ENCODE measurements at regions not wholly inside any gene's neighbourhood (a gene's known extent, or its start where the extent isn't known, plus 50 kb on each side); places are given as distances from the start of the nearest gene placed in this dataset.
A peak's percentile ranks its signal among the peaks of the same experiment; 100 is the strongest.

DNA sequence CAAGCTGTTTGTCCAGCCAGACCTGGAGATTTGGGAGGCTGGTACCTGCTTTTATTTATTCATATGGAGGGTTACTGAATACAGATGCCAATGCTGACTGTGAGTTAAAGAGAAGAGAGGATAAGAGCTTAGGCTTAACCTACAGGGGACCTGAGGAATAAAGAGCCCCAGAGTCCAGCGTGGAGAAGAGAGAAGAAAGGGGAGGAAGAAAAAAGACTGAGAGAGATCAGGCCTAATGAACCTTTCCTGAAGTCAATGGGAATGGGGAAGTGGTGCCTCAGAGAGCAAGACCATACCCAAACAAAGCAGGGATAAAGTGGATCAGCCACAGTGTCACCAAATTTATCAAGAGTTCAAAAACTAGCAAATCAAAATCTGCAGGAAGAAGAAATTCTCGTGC, 348.6 kb upstream of the KCNH7 start:
- Mint-ChIP-seq H3K27ac (ENCODE audit: low read depth, unreplicated experiment) (peak overlapping the region; percentile 50), H3K9me3 (ENCODE audit: unreplicated experiment) (no peaks in the 10 kb centered on the region), H3K4me1 (ENCODE audit: insufficient read depth, unreplicated experiment) (peaks cover 8% of the 10 kb centered on the region), H3K4me3 (ENCODE audit: unreplicated experiment) (no peak overlapping the region), H3K27me3 (ENCODE audit: insufficient read depth, unreplicated experiment) (no peaks in the 10 kb centered on the region), H3K36me3 (ENCODE audit: insufficient read depth, unreplicated experiment) (no peaks in the 10 kb centered on the region)
- CTCF ChIA-PET, result interaction anchor here (0.7 to 2.2 kb wide), 2 partner anchors 18 to 36 kb away, joined by 3 to 10 read pairs; no protein-coding TSS in a partner anchor
- no peak for DNase-seq (ENCODE audit: unreplicated experiment)
- POLR2A ChIA-PET, result no interaction called here
- TF ChIP-seq, protein P1, sequence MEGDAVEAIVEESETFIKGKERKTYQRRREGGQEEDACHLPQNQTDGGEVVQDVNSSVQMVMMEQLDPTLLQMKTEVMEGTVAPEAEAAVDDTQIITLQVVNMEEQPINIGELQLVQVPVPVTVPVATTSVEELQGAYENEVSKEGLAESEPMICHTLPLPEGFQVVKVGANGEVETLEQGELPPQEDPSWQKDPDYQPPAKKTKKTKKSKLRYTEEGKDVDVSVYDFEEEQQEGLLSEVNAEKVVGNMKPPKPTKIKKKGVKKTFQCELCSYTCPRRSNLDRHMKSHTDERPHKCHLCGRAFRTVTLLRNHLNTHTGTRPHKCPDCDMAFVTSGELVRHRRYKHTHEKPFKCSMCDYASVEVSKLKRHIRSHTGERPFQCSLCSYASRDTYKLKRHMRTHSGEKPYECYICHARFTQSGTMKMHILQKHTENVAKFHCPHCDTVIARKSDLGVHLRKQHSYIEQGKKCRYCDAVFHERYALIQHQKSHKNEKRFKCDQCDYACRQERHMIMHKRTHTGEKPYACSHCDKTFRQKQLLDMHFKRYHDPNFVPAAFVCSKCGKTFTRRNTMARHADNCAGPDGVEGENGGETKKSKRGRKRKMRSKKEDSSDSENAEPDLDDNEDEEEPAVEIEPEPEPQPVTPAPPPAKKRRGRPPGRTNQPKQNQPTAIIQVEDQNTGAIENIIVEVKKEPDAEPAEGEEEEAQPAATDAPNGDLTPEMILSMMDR (IDR thresholded peaks at IDR 0.05; ENCODE audit: unreplicated experiment), result no peak
- intact Hi-C loops (cut with micrococcal nuclease), result no loop called here
- BruUV-seq (replicated peaks), result no TSS peak

DNA sequence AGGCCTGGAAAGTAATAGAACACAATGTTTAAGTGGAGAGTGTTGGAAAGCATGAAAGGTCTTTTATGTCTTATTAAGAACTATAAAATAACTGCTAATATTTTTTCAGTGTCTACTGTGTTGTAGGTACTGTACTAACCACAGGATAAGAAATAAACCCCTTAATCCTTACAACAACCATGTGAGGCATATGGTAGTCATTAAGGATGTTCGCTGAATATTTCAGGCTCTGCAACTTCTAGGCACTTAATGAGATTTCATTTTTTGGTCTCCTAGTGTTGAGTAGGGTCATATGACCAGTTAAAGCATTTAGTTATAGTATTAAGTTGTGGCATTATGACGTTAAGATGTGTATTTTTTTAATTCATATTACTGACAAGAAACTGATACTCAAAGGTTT, 346.6 kb upstream of the KCNH7 start:
- no peak overlapping the region for H3K4me3 Mint-ChIP-seq (ENCODE audit: unreplicated experiment)
- H3K4me1 Mint-ChIP-seq (ENCODE audit: insufficient read depth, unreplicated experiment), result peaks cover 8% of the 10 kb centered on the region
- intact Hi-C loops (cut with micrococcal nuclease), result no loop called here
- no peaks in the 10 kb centered on the region for H3K36me3 Mint-ChIP-seq (ENCODE audit: insufficient read depth, unreplicated experiment)
- CTCF ChIA-PET, result interaction anchor here (0.7 to 2.2 kb wide), 9 partner anchors 14 to 1299 kb away, joined by 3 to 10 read pairs (median 3); no protein-coding TSS in a partner anchor
- POLR2A ChIA-PET, result interaction anchor here (0.6 kb wide), 1 partner anchor 1352 kb away, joined by 3 read pairs; no protein-coding TSS in a partner anchor
- no peaks in the 10 kb centered on the region for H3K9me3 Mint-ChIP-seq (ENCODE audit: unreplicated experiment)
- H3K27ac Mint-ChIP-seq (ENCODE audit: low read depth, unreplicated experiment), result no peak overlapping the region
- no TSS peak for BruUV-seq (replicated peaks)
- DNase-seq (ENCODE audit: unreplicated experiment), result no peak
- no peaks in the 10 kb centered on the region for H3K27me3 Mint-ChIP-seq (ENCODE audit: insufficient read depth, unreplicated experiment)
- TF ChIP-seq, protein P1 (IDR thresholded peaks at IDR 0.05; ENCODE audit: unreplicated experiment), result no peak

DNA sequence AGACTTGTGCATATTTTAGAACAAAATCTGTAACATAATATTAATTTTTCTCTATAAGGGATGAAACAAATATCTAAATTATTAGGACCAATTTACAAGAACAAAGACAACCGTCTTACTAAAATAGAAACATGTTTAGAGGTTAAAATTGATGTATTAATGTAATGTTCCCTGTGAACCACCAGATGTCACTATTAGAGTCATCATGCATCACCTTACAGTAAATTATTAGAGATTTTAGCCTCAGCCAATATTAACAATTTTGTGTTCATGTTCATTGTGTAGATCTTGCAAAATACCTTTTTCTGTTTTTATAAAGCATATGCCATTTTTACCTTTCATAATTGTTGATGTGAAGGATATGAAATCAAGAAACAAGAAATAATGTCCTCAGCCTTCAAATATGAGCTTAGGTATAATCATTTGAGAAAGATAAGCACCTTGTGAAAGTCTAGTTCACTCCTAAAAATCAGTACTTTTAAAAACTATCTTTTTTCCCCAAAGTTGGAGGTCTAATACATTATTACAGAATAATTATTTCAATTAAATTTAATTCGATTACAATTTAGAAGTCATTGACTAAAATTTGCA, 344.3 kb upstream of the KCNH7 start:
- CTCF ChIA-PET, result interaction anchor here (0.5 to 4.0 kb wide), 42 partner anchors 10 to 1420 kb away, joined by 3 to 40 read pairs (median 5); no protein-coding TSS in a partner anchor
- Mint-ChIP-seq H3K36me3 (ENCODE audit: insufficient read depth, unreplicated experiment) (no peaks in the 10 kb centered on the region), H3K4me3 (ENCODE audit: unreplicated experiment) (no peak overlapping the region), H3K9me3 (ENCODE audit: unreplicated experiment) (no peaks in the 10 kb centered on the region), H3K4me1 (ENCODE audit: insufficient read depth, unreplicated experiment) (peaks cover under 1% of the 10 kb centered on the region), H3K27me3 (ENCODE audit: insufficient read depth, unreplicated experiment) (no peaks in the 10 kb centered on the region), H3K27ac (ENCODE audit: low read depth, unreplicated experiment) (no peak overlapping the region)
- DNase-seq (ENCODE audit: unreplicated experiment), result peak; percentile 36
- POLR2A ChIA-PET, result interaction anchor here (0.7 kb wide), 1 partner anchor 1347 kb away, joined by 4 read pairs; no protein-coding TSS in a partner anchor
- intact Hi-C loops (cut with micrococcal nuclease), result loop anchor here (1.0 to 5.0 kb wide), 3 partner anchors 1247 to 1314 kb away; no protein-coding TSS in a partner anchor
- BruUV-seq (replicated peaks), result no TSS peak
- TF ChIP-seq, protein P1 (IDR thresholded peaks at IDR 0.05; ENCODE audit: unreplicated experiment), result peak; percentile 51

DNA sequence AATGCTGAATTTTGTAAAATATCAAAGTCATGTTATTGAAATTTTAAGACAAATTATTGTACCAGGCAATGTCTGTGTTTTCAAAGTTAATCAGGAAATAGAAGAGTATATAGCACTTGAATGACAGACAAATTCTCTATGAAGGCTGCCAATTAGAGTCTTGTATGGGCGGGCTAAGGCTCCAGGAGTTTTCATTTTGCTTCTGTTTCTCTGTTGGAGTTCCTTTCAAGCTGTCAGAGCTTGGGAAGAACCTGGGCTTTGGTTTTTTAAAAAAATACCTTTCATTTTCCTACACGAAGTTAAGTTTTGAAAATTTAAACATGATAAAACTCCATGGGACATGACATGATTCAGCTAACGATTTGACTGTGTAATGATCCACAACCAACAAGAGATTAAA, 339.0 kb upstream of the KCNH7 start:
- no peaks in the 10 kb centered on the region for H3K9me3 Mint-ChIP-seq (ENCODE audit: unreplicated experiment)
- H3K36me3 Mint-ChIP-seq (ENCODE audit: insufficient read depth, unreplicated experiment), result no peaks in the 10 kb centered on the region
- TF ChIP-seq, protein P1 (IDR thresholded peaks at IDR 0.05; ENCODE audit: unreplicated experiment), result no peak
- H3K4me1 Mint-ChIP-seq (ENCODE audit: insufficient read depth, unreplicated experiment), result peaks cover 5% of the 10 kb centered on the region
- DNase-seq (ENCODE audit: unreplicated experiment), result no peak
- ChIA-PET CTCF (interaction anchor here (0.9 to 1.0 kb wide), 3 partner anchors 23 to 1360 kb away, joined by 3 to 5 read pairs (median 3); no protein-coding TSS in a partner anchor), POLR2A (no interaction called here)
- no peaks in the 10 kb centered on the region for H3K27me3 Mint-ChIP-seq (ENCODE audit: insufficient read depth, unreplicated experiment)
- BruUV-seq (replicated peaks), result no TSS peak
- no peak overlapping the region for H3K4me3 Mint-ChIP-seq (ENCODE audit: unreplicated experiment)
- intact Hi-C loops (cut with micrococcal nuclease), result no loop called here
- H3K27ac Mint-ChIP-seq (ENCODE audit: low read depth, unreplicated experiment), result no peak overlapping the region
